ENCODE measurements at regions not wholly inside any gene's neighbourhood (a gene's known extent, or its start where the extent isn't known, plus 50 kb on each side); places are given as distances from the start of the nearest gene placed in this dataset.

- Histone ChIP-seq H3K9me3 (ENCODE audit: insufficient read depth, low read depth, low read length) (no peaks in the 10 kb centered on the region), H3K4me3 (ENCODE audit: insufficient read depth, low read depth, low read length) (no peak overlapping the region), H3K4me1 (ENCODE audit: insufficient read depth, low read length) (no peaks in the 10 kb centered on the region), H3K79me2 (ENCODE audit: insufficient read depth, low read length) (no peaks in the 10 kb centered on the region), H3K4me2 (ENCODE audit: low read length) (no peak overlapping the region), H3K27me3 (ENCODE audit: insufficient read depth, low read length) (no peaks in the 10 kb centered on the region), H3K36me3 (ENCODE audit: insufficient read depth, low read length) (no peaks in the 10 kb centered on the region), H2AFZ (ENCODE audit: low read depth, low read length) (no peak overlapping the region), H3K27ac (ENCODE audit: low read depth, low read length) (no peak overlapping the region), H3K9ac (ENCODE audit: low read length) (no peak overlapping the region), H4K20me1 (ENCODE audit: insufficient read depth, low read length) (no peaks in the 10 kb centered on the region)
- no peak for TF ChIP-seq CTCF (IDR thresholded peaks at IDR 0.05; ENCODE audit: insufficient read depth, low read depth, low read length)
- TF ChIP-seq EZH2 (IDR thresholded peaks at IDR 0.05; ENCODE audit: insufficient read depth, low read length), result no peak
- peaks cover 2% of the 10 kb centered on the region for H3K4me1 Mint-ChIP-seq (ENCODE audit: low read depth, unreplicated experiment)
- FAIRE-seq (no peak), DNase-seq (ENCODE audit: low read depth) (no peak)
- H3K27me3 Mint-ChIP-seq (ENCODE audit: low read depth, unreplicated experiment), result peaks cover 3% of the 10 kb centered on the region
- H3K36me3 Mint-ChIP-seq (ENCODE audit: low read depth, unreplicated experiment), result no peaks in the 10 kb centered on the region
- no peak overlapping the region for H3K27ac Mint-ChIP-seq (ENCODE audit: unreplicated experiment)
- no peaks in the 10 kb centered on the region for H3K9me3 Mint-ChIP-seq (ENCODE audit: unreplicated experiment)
- no peak overlapping the region for H3K4me3 Mint-ChIP-seq (ENCODE audit: unreplicated experiment)
These were observed 299.2 kb upstream of the TBX18 start for GRCh38 chr6:85063611-85064010.

GRCh38 chr6:85062884-85063283, 298.5 kb upstream of the TBX18 start:
- DNase-seq (ENCODE audit: low read depth) (no peak), FAIRE-seq (no peak)
- Histone ChIP-seq H3K4me2 (ENCODE audit: low read length) (no peak overlapping the region), H3K36me3 (ENCODE audit: insufficient read depth, low read length) (no peaks in the 10 kb centered on the region), H2AFZ (ENCODE audit: low read depth, low read length) (no peak overlapping the region), H3K9ac (ENCODE audit: low read length) (no peak overlapping the region), H4K20me1 (ENCODE audit: insufficient read depth, low read length) (no peaks in the 10 kb centered on the region), H3K4me1 (ENCODE audit: insufficient read depth, low read length) (no peaks in the 10 kb centered on the region), H3K4me3 (ENCODE audit: insufficient read depth, low read depth, low read length) (no peak overlapping the region), H3K27me3 (ENCODE audit: insufficient read depth, low read length) (no peaks in the 10 kb centered on the region), H3K27ac (ENCODE audit: low read depth, low read length) (no peak overlapping the region), H3K79me2 (ENCODE audit: insufficient read depth, low read length) (no peaks in the 10 kb centered on the region), H3K9me3 (ENCODE audit: insufficient read depth, low read depth, low read length) (no peaks in the 10 kb centered on the region)
- peaks cover 8% of the 10 kb centered on the region for H3K27me3 Mint-ChIP-seq (ENCODE audit: low read depth, unreplicated experiment)
- H3K4me3 Mint-ChIP-seq (ENCODE audit: unreplicated experiment), result no peak overlapping the region
- no peak overlapping the region for H3K27ac Mint-ChIP-seq (ENCODE audit: unreplicated experiment)
- no peaks in the 10 kb centered on the region for H3K9me3 Mint-ChIP-seq (ENCODE audit: unreplicated experiment)
- no peaks in the 10 kb centered on the region for H3K36me3 Mint-ChIP-seq (ENCODE audit: low read depth, unreplicated experiment)
- H3K4me1 Mint-ChIP-seq (ENCODE audit: low read depth, unreplicated experiment), result no peaks in the 10 kb centered on the region
- TF ChIP-seq CTCF (IDR thresholded peaks at IDR 0.05; ENCODE audit: insufficient read depth, low read depth, low read length) (no peak), EZH2 (IDR thresholded peaks at IDR 0.05; ENCODE audit: insufficient read depth, low read length) (no peak)

- no peaks in the 10 kb centered on the region for H3K9me3 ChIP-seq (ENCODE audit: insufficient read depth, low read depth, low read length)
- no peaks in the 10 kb centered on the region for H3K4me1 ChIP-seq (ENCODE audit: insufficient read depth, low read length)
- no peaks in the 10 kb centered on the region for H4K20me1 ChIP-seq (ENCODE audit: insufficient read depth, low read length)
- Mint-ChIP-seq H3K27me3 (ENCODE audit: low read depth, unreplicated experiment) (peaks cover 14% of the 10 kb centered on the region), H3K4me3 (ENCODE audit: unreplicated experiment) (no peak overlapping the region), H3K4me1 (ENCODE audit: low read depth, unreplicated experiment) (no peaks in the 10 kb centered on the region), H3K9me3 (ENCODE audit: unreplicated experiment) (no peaks in the 10 kb centered on the region), H3K36me3 (ENCODE audit: low read depth, unreplicated experiment) (no peaks in the 10 kb centered on the region), H3K27ac (ENCODE audit: unreplicated experiment) (no peak overlapping the region)
- no peak for FAIRE-seq
- no peak for TF ChIP-seq EZH2 (IDR thresholded peaks at IDR 0.05; ENCODE audit: insufficient read depth, low read length)
- no peak for TF ChIP-seq CTCF (IDR thresholded peaks at IDR 0.05; ENCODE audit: insufficient read depth, low read depth, low read length)
- no peak for DNase-seq (ENCODE audit: low read depth)
- no peak overlapping the region for H3K27ac ChIP-seq (ENCODE audit: low read depth, low read length)
- no peak overlapping the region for H3K4me2 ChIP-seq (ENCODE audit: low read length)
- H3K79me2 ChIP-seq (ENCODE audit: insufficient read depth, low read length), result no peaks in the 10 kb centered on the region
- no peaks in the 10 kb centered on the region for H3K36me3 ChIP-seq (ENCODE audit: insufficient read depth, low read length)
- no peak overlapping the region for H3K4me3 ChIP-seq (ENCODE audit: insufficient read depth, low read depth, low read length)
- H3K9ac ChIP-seq (ENCODE audit: low read length), result no peak overlapping the region
- H3K27me3 ChIP-seq (ENCODE audit: insufficient read depth, low read length), result no peaks in the 10 kb centered on the region
- H2AFZ ChIP-seq (ENCODE audit: low read depth, low read length), result no peak overlapping the region
These were observed 294.4 kb upstream of the TBX18 start for GRCh38 chr6:85058806-85059205.
